Endothelial cell of umbilical vein (primary cell): ENCODE measurements at regions not wholly inside any gene's neighbourhood (a gene's known extent, or its start where the extent isn't known, plus 50 kb on each side); places are given as distances from the start of the nearest gene placed in this dataset.
A peak's percentile ranks its signal among the peaks of the same experiment; 100 is the strongest.

Source experiments
- BruUV-seq: library from RNA; stranded (reverse); fragments of 400-500 nt; replicated peaks from 2 replicates; lab custom pipeline; 2021; lab: Mats Ljungman, UMichigan
- CTCF ChIA-PET: fragments of 300-600, 350-600 bp; sonication (Branson Sonifier 250); formaldehyde crosslinking; loops from one replicate; lab custom pipeline; 2021; ENCODE audit warnings: antibody characterized with exemption, inconsistent platforms; lab: Charles Lee
- POLR2A ChIA-PET: fragments of 300-600, 350-600 bp; sonication (Branson Sonifier 250); formaldehyde crosslinking; loops from one replicate; lab custom pipeline; 2021; ENCODE audit warnings: antibody characterized with exemption, inconsistent platforms; lab: Charles Lee
- DNase-seq: peaks from one replicate; pipeline ENCODE4 v3.0.0-alpha.2; 2011; ENCODE audit warnings: low read depth, low spot score
- FAIRE-seq: peaks from 2 replicates; lab custom pipeline; 2011; peaks lifted over from hg19 to GRCh38; lab: Jason Lieb, UNC
- H2AFZ ChIP-seq: 2 replicates; pipeline ENCODE4 v1.6.0; 2012; ENCODE audit warnings: low read depth, low read length, control low read depth, inconsistent platforms
- H3K27ac ChIP-seq: 2 replicates; pipeline ENCODE4 v1.5.1; 2011; ENCODE audit warnings: low read depth, mild to moderate bottlenecking, control low read depth, low read length, moderate library complexity; ENCODE audit not compliant: insufficient read depth
- H3K27me3 ChIP-seq, 2 experiments: 2 replicates each; pipeline versions ENCODE4 v1.6.0 to v1.6.1; 2011; ENCODE audit warnings: low read length in 2 of 2, mixed read lengths in 1 of 2; ENCODE audit not compliant: control insufficient read depth in 2 of 2, insufficient read depth in 2 of 2
- H3K36me3 ChIP-seq, 2 experiments: 2 replicates in 1 of 2; 3 replicates in 1 of 2; pipeline ENCODE4 v1.5.1; 2011; ENCODE audit warnings: low read length in 2 of 2, mild to moderate bottlenecking in 1 of 2, moderate library complexity in 1 of 2; ENCODE audit not compliant: control insufficient read depth in 2 of 2, insufficient read depth in 2 of 2; ENCODE audit errors: extremely low read depth in 1 of 2
- H3K4me1 ChIP-seq: 3 replicates; pipeline ENCODE4 v1.5.1; 2011; ENCODE audit warnings: mild to moderate bottlenecking, low read length; ENCODE audit not compliant: control insufficient read depth, insufficient read depth; ENCODE audit errors: extremely low read depth
- H3K4me2 ChIP-seq: 2 replicates; pipeline ENCODE4 v1.6.1; 2011; ENCODE audit warnings: low read length, control low read depth, mixed read lengths; ENCODE audit not compliant: insufficient read depth
- H3K4me3 ChIP-seq, 3 experiments: fragments of 200-600 bp in 1 of 3; sonication (generic), shearing (Covaris generic) in 1 of 3; replicated peaks in 1 of 3; 2 replicates each; pipeline ENCODE4 v1.5.1; 2011 to 2016; ENCODE audit warnings: control low read depth in 3 of 3, low read length in 3 of 3, mild to moderate bottlenecking in 2 of 3, inconsistent platforms in 1 of 3, low read depth in 1 of 3, moderate library complexity in 1 of 3; ENCODE audit not compliant: insufficient read depth in 1 of 3
- H3K79me2 ChIP-seq: 2 replicates; pipeline ENCODE4 v1.6.0; 2012; ENCODE audit warnings: low read length, inconsistent platforms; ENCODE audit not compliant: control insufficient read depth, insufficient read depth
- H3K9ac ChIP-seq: replicated peaks from 2 replicates; pipeline ENCODE3; 2011; ENCODE audit warnings: low read length, control low read depth; ENCODE audit not compliant: insufficient read depth; ENCODE audit errors: extremely low read depth
- H3K9me1 ChIP-seq: replicated peaks from 3 replicates; pipeline ENCODE4 v1.6.0; 2011; ENCODE audit warnings: mild to moderate bottlenecking, low read length; ENCODE audit not compliant: control insufficient read depth, insufficient read depth; ENCODE audit errors: extremely low read depth
- H3K9me3 ChIP-seq: replicated peaks from 2 replicates; pipeline ENCODE4 v1.5.1; 2012; ENCODE audit warnings: low read length, inconsistent platforms; ENCODE audit not compliant: control insufficient read depth, insufficient read depth
- H4K20me1 ChIP-seq: replicated peaks from 2 replicates; pipeline ENCODE3; 2011; ENCODE audit warnings: mild to moderate bottlenecking, low read length; ENCODE audit not compliant: control insufficient read depth, insufficient read depth; ENCODE audit errors: extremely low read depth
- CTCF ChIP-seq, 2 donors: IDR thresholded peaks; 1 replicate in 1 of 2; 2 replicates in 1 of 2; pipeline ENCODE4 v1.5.1; 2011; ENCODE audit warnings: low read length in 2 of 2, mild to moderate bottlenecking in 2 of 2, moderate library complexity in 2 of 2, control low read depth in 1 of 2, inconsistent platforms in 1 of 2, low read depth in 1 of 2; ENCODE audit not compliant: insufficient read depth in 1 of 2; ENCODE audit errors: extremely low read depth in 1 of 2
- EZH2 ChIP-seq: IDR thresholded peaks from 2 replicates; pipeline ENCODE4 v1.6.1; 2012; ENCODE audit warnings: borderline replicate concordance, low read depth, mild to moderate bottlenecking, moderate library complexity, low read length, inconsistent platforms; ENCODE audit not compliant: severe bottlenecking
- FOS ChIP-seq: IDR thresholded peaks from 2 replicates; pipeline ENCODE4 v1.6.1; 2011; ENCODE audit warnings: mild to moderate bottlenecking, low read length, moderate library complexity, borderline replicate concordance; ENCODE audit not compliant: insufficient read depth
- GATA2 ChIP-seq: IDR thresholded peaks from 2 replicates; pipeline ENCODE4 v1.7.0; 2011; ENCODE audit warnings: low read depth, mild to moderate bottlenecking, moderate library complexity, mixed read lengths, low read length; ENCODE audit not compliant: insufficient read length, insufficient read depth
- JUN ChIP-seq: IDR thresholded peaks from 2 replicates; pipeline ENCODE4 v1.6.1; 2011; ENCODE audit warnings: borderline replicate concordance, low read depth; ENCODE audit not compliant: insufficient read length, insufficient read depth
- MAX ChIP-seq: IDR thresholded peaks from 2 replicates; pipeline ENCODE4 v1.6.1; 2011; ENCODE audit not compliant: insufficient read depth, insufficient read length
- MYC ChIP-seq: IDR thresholded peaks from one replicate; pipeline ENCODE4 v1.6.1; 2011; ENCODE audit warnings: mild to moderate bottlenecking, low read depth, low read length
- POLR2A ChIP-seq: IDR thresholded peaks from 2 replicates; pipeline ENCODE4 v1.6.1; 2012; ENCODE audit warnings: low read depth, mild to moderate bottlenecking, control low read depth, low read length
- POLR2AphosphoS5 ChIP-seq: IDR thresholded peaks from 2 replicates; pipeline ENCODE4 v1.6.1; 2012; ENCODE audit warnings: low read depth, mild to moderate bottlenecking, control low read depth, low read length, moderate library complexity; ENCODE audit not compliant: insufficient read depth
- dilution Hi-C: fragments of 300-500 bp; cut with MboI; formaldehyde crosslinking; loops from one replicate; pipeline ENCODE4 v1.15.0; 2019; ENCODE audit warnings: low sequenced_read_pairs; ENCODE audit not compliant: extremely low pct_ligation_motif_present
- intact Hi-C: fragments of 100-400 bp; cut with micrococcal nuclease; formaldehyde crosslinking; loops from one replicate; pipeline ENCODE4 v1.10.0; 2022

DNA sequence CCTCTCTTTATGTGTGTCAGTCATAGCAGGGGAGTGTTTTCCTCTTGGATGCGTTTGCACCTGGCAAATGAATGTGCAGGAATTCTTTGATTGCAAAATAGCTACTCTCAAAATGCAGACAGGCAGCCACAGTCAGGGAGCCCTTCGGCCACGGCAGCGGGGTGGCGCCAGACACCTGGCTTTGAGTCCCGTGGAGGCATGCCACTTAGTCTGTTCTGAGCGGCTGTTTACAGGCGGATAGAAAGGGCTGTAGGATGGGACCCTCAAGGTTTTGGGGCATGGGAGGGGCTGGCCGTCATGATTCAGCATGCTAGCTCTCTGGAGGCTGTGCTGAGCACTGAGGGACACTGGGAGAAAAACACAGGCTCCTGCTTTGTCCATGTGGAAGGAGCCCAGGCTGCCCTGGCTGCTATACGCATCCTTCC is 117.1 kb downstream of the SLC25A47 start:
- Histone ChIP-seq H3K9me1 (no peaks in the 10 kb centered on the region), H3K4me3 (no peak overlapping the region), H3K9ac (no peak overlapping the region), H2AFZ (no peak overlapping the region), H3K27ac (no peak overlapping the region), H3K27me3 (no peaks in the 10 kb centered on the region), H3K79me2 (no peaks in the 10 kb centered on the region), H3K4me1 (peaks cover 5% of the 10 kb centered on the region), H3K36me3 (no peaks in the 10 kb centered on the region), H3K4me2 (no peak overlapping the region), H4K20me1 (peaks cover 2% of the 10 kb centered on the region), H3K9me3 (no peaks in the 10 kb centered on the region)
- TF ChIP-seq CTCF (IDR thresholded peaks at IDR 0.05; ENCODE audit: extremely low read depth in 1 of 2, insufficient read depth in 1 of 2, low read depth in 1 of 2, low read length in 2 of 2): peak; percentile 26 to 46
- no peak for TF ChIP-seq POLR2AphosphoS5
- POLR2A ChIA-PET: interaction anchor here (1.2 kb wide), 1 partner anchor 55 kb away, joined by 3 read pairs; no protein-coding TSS in a partner anchor
- intact Hi-C loops: loop anchor here (2.0 kb wide), 1 partner anchor 205 kb away; no protein-coding TSS in a partner anchor
- FAIRE-seq (peak; percentile 43), DNase-seq (peak; percentile 50)
- no TSS peak for BruUV-seq
- dilution Hi-C loops: no loop called here
- CTCF ChIA-PET: interaction anchor here (0.6 to 3.5 kb wide), 9 partner anchors 17 to 216 kb away, joined by 3 to 34 read pairs (median 4); no protein-coding TSS in a partner anchor

DNA sequence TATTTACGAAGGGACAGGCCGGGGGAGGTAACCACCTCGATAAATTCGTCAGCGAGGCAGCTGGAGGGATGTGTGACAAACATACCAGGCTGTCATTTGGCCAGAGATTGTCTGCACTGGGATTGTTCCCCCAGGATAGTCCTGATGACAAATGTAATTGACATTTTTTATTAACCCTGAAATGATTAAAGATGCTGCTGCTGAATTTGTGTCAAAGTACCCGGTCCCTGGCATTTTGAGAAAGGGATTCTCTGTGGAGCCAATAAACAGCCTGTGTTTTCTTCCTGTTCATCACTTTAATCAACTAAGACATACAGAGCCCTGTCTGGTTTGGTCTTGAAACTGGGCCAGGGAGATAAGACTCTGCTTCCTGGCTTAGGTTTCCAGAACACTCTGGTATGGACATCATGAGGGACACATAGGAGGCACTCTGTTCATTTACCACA is 117.6 kb downstream of the SLC25A47 start:
- ChIA-PET POLR2A (interaction anchor here (1.2 kb wide), 1 partner anchor 56 kb away, joined by 3 read pairs; no protein-coding TSS in a partner anchor), CTCF (interaction anchor here (0.8 to 3.5 kb wide), 8 partner anchors 23 to 215 kb away, joined by 3 to 34 read pairs (median 4); no protein-coding TSS in a partner anchor)
- peak; percentile 22 for DNase-seq
- H3K79me2 ChIP-seq: no peaks in the 10 kb centered on the region
- no peak overlapping the region for H3K4me2 ChIP-seq
- no peaks in the 10 kb centered on the region for H3K9me1 ChIP-seq
- H3K4me3 ChIP-seq: no peak overlapping the region
- FAIRE-seq: no peak
- dilution Hi-C loops: no loop called here
- no peak for TF ChIP-seq FOS
- TF ChIP-seq POLR2A: no peak
- no peak for TF ChIP-seq MYC
- no peak for TF ChIP-seq POLR2AphosphoS5
- no peak for TF ChIP-seq CTCF (IDR thresholded peaks at IDR 0.05; ENCODE audit: extremely low read depth in 1 of 2, insufficient read depth in 1 of 2, low read depth in 1 of 2, low read length in 2 of 2)
- TF ChIP-seq JUN: no peak
- TF ChIP-seq MAX: no peak
- TF ChIP-seq EZH2: no peak
- no peak for TF ChIP-seq GATA2
- H3K9ac ChIP-seq: no peak overlapping the region
- H3K4me1 ChIP-seq: peaks cover 5% of the 10 kb centered on the region
- H3K27me3 ChIP-seq: no peaks in the 10 kb centered on the region
- peaks cover 2% of the 10 kb centered on the region for H4K20me1 ChIP-seq
- no TSS peak for BruUV-seq
- H3K9me3 ChIP-seq: no peaks in the 10 kb centered on the region
- intact Hi-C loops: loop anchor here (2.0 kb wide), 1 partner anchor 204 kb away; no protein-coding TSS in a partner anchor
- no peak overlapping the region for H3K27ac ChIP-seq
- no peak overlapping the region for H2AFZ ChIP-seq
- H3K36me3 ChIP-seq: no peaks in the 10 kb centered on the region
